Vagina (tissue), 2 donors: ENCODE measurements at regions not wholly inside any gene's neighbourhood (a gene's known extent, or its start where the extent isn't known, plus 50 kb on each side); places are given as distances from the start of the nearest gene placed in this dataset.

Source experiments
- DNase-seq, 2 donors: peaks; one replicate each; pipeline ENCODE4 v3.0.0-alpha.2; 2017; ENCODE audit errors: extremely low spot score in 2 of 2
- H3K27ac ChIP-seq: fragments of 200-600 bp; sonication (generic); one replicate; pipeline ENCODE4 v1.5.1; 2019
- H3K27me3 ChIP-seq: fragments of 200-600 bp; sonication (generic); one replicate; pipeline ENCODE4 v1.5.1; 2019
- H3K36me3 ChIP-seq, 2 donors: fragments of 200-600 bp; sonication (generic); one replicate each; pipeline ENCODE4 v1.5.1; 2017 to 2019
- H3K4me1 ChIP-seq: fragments of 200-600 bp; sonication (generic); one replicate; pipeline ENCODE4 v1.5.1; 2019
- H3K4me3 ChIP-seq, 2 donors: fragments of 200-600 bp; sonication (generic); 1 replicate in 1 of 2; 2 replicates in 1 of 2; pipeline ENCODE4 v1.5.1; 2016 to 2019
- H3K9me3 ChIP-seq: fragments of 200-600 bp; sonication (generic); one replicate; pipeline ENCODE4 v1.5.1; 2019
- CTCF ChIP-seq, 3 experiments: fragments of 450-650 bp in 2 of 3; fragments of 200-600 bp in 1 of 3; sonication (generic) in 1 of 3; IDR thresholded peaks; one replicate each; pipeline ENCODE4 v1.5.1; 2017 to 2019; ENCODE audit warnings: antibody characterized with exemption in 3 of 3, mild to moderate bottlenecking in 2 of 3, moderate library complexity in 2 of 3
- POLR2A ChIP-seq, 2 donors: fragments of 450-650 bp; IDR thresholded peaks; one replicate each; pipeline ENCODE4 v1.6.1; 2017; ENCODE audit warnings: antibody characterized with exemption in 2 of 2, mild to moderate bottlenecking in 2 of 2, moderate library complexity in 2 of 2
- POLR2AphosphoS5 ChIP-seq, 2 donors: sonication (generic); formaldehyde crosslinking; IDR thresholded peaks; one replicate each; pipeline ENCODE4 v1.9.0; 2017; ENCODE audit warnings: antibody characterized with exemption in 2 of 2, mild to moderate bottlenecking in 2 of 2, low read depth in 1 of 2; ENCODE audit not compliant: insufficient read depth in 1 of 2
- intact Hi-C: fragments of 100-400 bp; cut with DNase I; formaldehyde crosslinking; loops from one replicate; pipeline ENCODE4 v1.15.1; 2023

- intact Hi-C loops = no loop called here
- H3K27ac ChIP-seq = no peak overlapping the region
- H3K36me3 ChIP-seq = no peaks in the 10 kb centered on the region
- H3K4me1 ChIP-seq = no peaks in the 10 kb centered on the region
- no peaks in the 10 kb centered on the region for H3K27me3 ChIP-seq
- no peak overlapping the region for H3K4me3 ChIP-seq
- no peak for DNase-seq
- no peak for TF ChIP-seq POLR2A (IDR thresholded peaks at IDR 0.05)
- TF ChIP-seq POLR2AphosphoS5 (IDR thresholded peaks at IDR 0.05; ENCODE audit: insufficient read depth in 1 of 2, low read depth in 1 of 2) = no peak
- no peak for TF ChIP-seq CTCF (IDR thresholded peaks at IDR 0.05)
- no peaks in the 10 kb centered on the region for H3K9me3 ChIP-seq
These were observed 726.3 kb downstream of the TSN start for GRCh38 chr2:122481717-122482116.

GRCh38 chr2:122486086-122486485, 730.6 kb downstream of the TSN start:
- H3K27ac ChIP-seq = no peak overlapping the region
- H3K4me1 ChIP-seq = no peaks in the 10 kb centered on the region
- intact Hi-C loops = no loop called here
- DNase-seq = no peak
- TF ChIP-seq POLR2A (IDR thresholded peaks at IDR 0.05) (no peak), CTCF (IDR thresholded peaks at IDR 0.05) (no peak), POLR2AphosphoS5 (IDR thresholded peaks at IDR 0.05; ENCODE audit: insufficient read depth in 1 of 2, low read depth in 1 of 2) (no peak)
- no peaks in the 10 kb centered on the region for H3K36me3 ChIP-seq
- no peaks in the 10 kb centered on the region for H3K9me3 ChIP-seq
- no peaks in the 10 kb centered on the region for H3K27me3 ChIP-seq
- no peak overlapping the region for H3K4me3 ChIP-seq

GRCh38 chr2:122486705-122487415, 731.4 kb downstream of the TSN start:
- TF ChIP-seq POLR2A (IDR thresholded peaks at IDR 0.05) (no peak), CTCF (IDR thresholded peaks at IDR 0.05) (no peak), POLR2AphosphoS5 (IDR thresholded peaks at IDR 0.05; ENCODE audit: insufficient read depth in 1 of 2, low read depth in 1 of 2) (no peak)
- intact Hi-C loops = no loop called here
- no peak overlapping the region for H3K4me3 ChIP-seq
- H3K9me3 ChIP-seq = no peaks in the 10 kb centered on the region
- no peak overlapping the region for H3K27ac ChIP-seq
- H3K4me1 ChIP-seq = no peaks in the 10 kb centered on the region
- no peaks in the 10 kb centered on the region for H3K36me3 ChIP-seq
- no peak for DNase-seq
- no peaks in the 10 kb centered on the region for H3K27me3 ChIP-seq

GRCh38 chr2:122491011-122491410, 735.6 kb downstream of the TSN start:
- H3K9me3 ChIP-seq = no peaks in the 10 kb centered on the region
- no peaks in the 10 kb centered on the region for H3K36me3 ChIP-seq
- no peak for DNase-seq
- no peaks in the 10 kb centered on the region for H3K4me1 ChIP-seq
- H3K4me3 ChIP-seq = no peak overlapping the region
- intact Hi-C loops = no loop called here
- H3K27me3 ChIP-seq = no peaks in the 10 kb centered on the region
- TF ChIP-seq POLR2AphosphoS5 (IDR thresholded peaks at IDR 0.05; ENCODE audit: insufficient read depth in 1 of 2, low read depth in 1 of 2) (no peak), CTCF (IDR thresholded peaks at IDR 0.05) (no peak), POLR2A (IDR thresholded peaks at IDR 0.05) (no peak)
- no peak overlapping the region for H3K27ac ChIP-seq

GRCh38 chr2:122500316-122501105, 745.1 kb downstream of the TSN start:
- TF ChIP-seq POLR2AphosphoS5 (IDR thresholded peaks at IDR 0.05; ENCODE audit: insufficient read depth in 1 of 2, low read depth in 1 of 2) (no peak), CTCF (IDR thresholded peaks at IDR 0.05) (no peak)
- Histone ChIP-seq H3K36me3 (no peaks in the 10 kb centered on the region), H3K9me3 (no peaks in the 10 kb centered on the region), H3K4me1 (no peaks in the 10 kb centered on the region), H3K4me3 (no peak overlapping the region), H3K27me3 (no peaks in the 10 kb centered on the region), H3K27ac (no peak overlapping the region)
- DNase-seq = no peak
- intact Hi-C loops = no loop called here
